Activated CD8-positive, alpha-beta memory T cell treated with anti-CD3 and anti-CD28 coated beads for 36 hours (primary cell): ENCODE measurements at regions not wholly inside any gene's neighbourhood (a gene's known extent, or its start where the extent isn't known, plus 50 kb on each side); places are given as distances from the start of the nearest gene placed in this dataset.

ENCODE experiments used
- CTCF ChIA-PET: fragments of 350-600 bp; sonication (Branson Sonifier 250); formaldehyde crosslinking; loops from one replicate; lab custom pipeline; 2021; ENCODE audit warnings: antibody characterized with exemption; lab: Charles Lee
- POLR2A ChIA-PET: fragments of 350-600 bp; sonication (Branson Sonifier 250); formaldehyde crosslinking; loops from one replicate; lab custom pipeline; 2021; ENCODE audit warnings: antibody characterized with exemption; lab: Charles Lee

DNA sequence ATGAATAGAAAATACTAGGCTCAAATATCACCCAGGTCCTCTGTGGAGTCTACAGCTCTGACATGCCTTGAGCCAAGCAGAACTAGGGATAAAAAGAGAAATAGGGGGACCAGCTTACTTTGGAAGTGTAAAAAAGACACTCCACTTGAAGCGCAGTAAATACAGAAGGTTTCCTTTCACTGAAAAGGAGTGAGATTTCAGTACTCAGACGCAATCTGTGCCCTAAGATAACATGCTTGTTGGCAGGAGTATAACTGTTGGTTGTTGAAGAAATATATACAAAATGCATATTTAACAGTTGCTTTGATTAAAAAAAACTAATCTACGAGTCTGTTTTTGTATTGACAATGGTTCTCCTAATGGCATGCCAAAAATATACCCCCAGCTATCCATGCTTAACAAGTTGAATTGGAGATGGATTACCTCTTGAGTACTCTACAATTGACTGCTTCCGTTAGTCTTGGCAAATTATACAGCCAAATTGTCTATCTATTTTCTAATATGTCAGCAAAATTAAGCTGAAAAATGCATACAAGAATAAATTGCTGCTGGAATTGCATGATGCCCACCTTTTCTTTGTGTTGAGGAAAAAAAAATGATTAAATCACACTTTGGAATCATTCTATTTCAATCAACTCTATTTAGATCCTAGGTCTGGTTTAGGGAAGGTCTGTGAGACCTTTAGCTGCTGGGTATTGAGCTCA is 91.6 kb downstream of the FAT3 start:
- POLR2A ChIA-PET: no interaction called here
- CTCF ChIA-PET: no interaction called here

DNA sequence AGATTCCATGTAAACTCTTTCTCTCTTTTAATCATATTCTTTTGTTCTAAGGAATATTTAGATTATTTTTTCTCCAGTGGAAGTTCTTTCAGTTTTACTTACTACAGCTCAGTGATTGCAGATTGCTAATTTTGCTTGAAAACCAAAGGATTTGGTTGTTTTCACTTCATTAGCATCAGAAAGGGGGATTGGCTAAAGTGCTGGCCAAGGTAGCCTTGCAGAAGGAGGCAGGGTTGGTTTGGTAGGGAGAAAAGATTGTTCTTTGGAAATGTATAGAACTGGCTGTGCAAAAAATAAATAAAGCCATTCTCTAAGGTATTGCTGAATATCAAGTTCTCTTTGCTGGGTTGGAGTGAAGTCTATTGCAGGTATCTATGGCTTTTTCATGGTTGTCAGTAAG is 92.6 kb downstream of the FAT3 start:
- CTCF ChIA-PET: no interaction called here
- POLR2A ChIA-PET: no interaction called here

- ChIA-PET POLR2A (no interaction called here), CTCF (no interaction called here)
These were observed 93.1 kb downstream of the FAT3 start for GRCh38 chr11:92317721-92318120.

- CTCF ChIA-PET: no interaction called here
- POLR2A ChIA-PET: interaction anchor here (0.6 kb wide), 1 partner anchor 699 kb away, joined by 3 read pairs; no protein-coding TSS in a partner anchor
These were observed 97.6 kb downstream of the FAT3 start for GRCh38 chr11:92322225-92322624.

GRCh38 chr11:92324890-92325289 is 100.3 kb downstream of the FAT3 start:
- POLR2A ChIA-PET: no interaction called here
- CTCF ChIA-PET: no interaction called here

- CTCF ChIA-PET: no interaction called here
- POLR2A ChIA-PET: no interaction called here
These were observed 100.8 kb downstream of the FAT3 start for GRCh38 chr11:92325416-92325815.

GRCh38 chr11:92329137-92329536 is 104.5 kb downstream of the FAT3 start:
- POLR2A ChIA-PET: no interaction called here
- CTCF ChIA-PET: no interaction called here

GRCh38 chr11:92329646-92330045 is 105.0 kb downstream of the FAT3 start:
- CTCF ChIA-PET: no interaction called here
- POLR2A ChIA-PET: no interaction called here

GRCh38 chr11:92330114-92330513 is 105.5 kb downstream of the FAT3 start:
- ChIA-PET POLR2A (no interaction called here), CTCF (no interaction called here)

- CTCF ChIA-PET: no interaction called here
- POLR2A ChIA-PET: no interaction called here
These were observed 108.4 kb downstream of the FAT3 start for GRCh38 chr11:92332986-92333385.

GRCh38 chr11:92340839-92341238 is 116.2 kb downstream of the FAT3 start:
- CTCF ChIA-PET: no interaction called here
- POLR2A ChIA-PET: no interaction called here

DNA sequence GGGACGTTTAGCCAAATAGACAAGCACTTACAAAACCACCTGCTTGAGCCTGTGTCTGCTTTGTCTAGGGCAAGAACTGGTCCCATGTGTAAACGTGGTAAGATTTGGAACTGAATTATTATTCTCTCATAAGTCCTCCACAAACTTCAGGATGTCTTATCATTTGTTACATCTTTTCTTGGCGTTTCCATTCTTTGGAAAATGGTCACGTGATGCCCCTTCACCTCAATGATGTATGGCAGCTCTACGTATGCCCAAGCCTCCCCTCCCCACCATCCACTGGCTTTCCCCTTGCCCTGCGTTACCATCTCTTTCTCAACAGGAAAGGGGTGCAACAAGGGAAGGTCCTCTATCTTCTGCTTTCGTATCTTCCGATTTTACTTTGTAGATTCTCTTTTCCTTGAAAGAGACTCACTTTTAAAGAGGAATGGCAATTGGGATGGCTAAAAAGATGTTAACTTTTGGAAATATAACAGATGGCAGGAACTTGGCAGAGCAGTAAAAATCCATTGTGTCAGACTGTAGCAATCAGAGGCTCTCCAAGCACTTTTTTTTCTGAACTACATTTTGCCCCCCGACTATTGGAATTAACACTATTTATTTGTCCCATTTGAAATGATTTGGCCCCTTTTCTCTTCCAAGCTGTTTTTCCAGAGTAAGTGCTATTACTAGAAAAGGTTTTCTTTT is 117.6 kb downstream of the FAT3 start:
- ChIA-PET CTCF (no interaction called here), POLR2A (no interaction called here)

GRCh38 chr11:92342886-92343285 is 118.3 kb downstream of the FAT3 start:
- CTCF ChIA-PET: no interaction called here
- POLR2A ChIA-PET: no interaction called here

DNA sequence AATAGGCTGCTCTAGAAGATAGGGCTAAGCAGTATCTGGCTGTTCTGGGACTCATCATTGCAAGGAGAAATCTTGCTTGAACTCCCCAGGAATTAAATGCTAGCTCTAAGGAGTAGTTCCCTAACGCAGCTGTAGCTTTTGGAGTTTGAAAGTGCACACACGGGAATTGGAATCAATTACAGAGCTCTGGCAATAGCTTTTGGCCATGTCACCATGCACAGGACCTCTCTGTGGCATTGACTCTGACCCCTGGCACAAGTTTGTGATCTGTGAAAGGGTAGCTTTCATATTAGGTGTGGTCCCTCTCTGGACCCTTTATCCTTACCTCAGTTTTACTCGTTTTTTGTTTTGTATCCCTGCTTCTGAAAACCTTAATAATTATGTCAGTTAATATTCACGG is 121.6 kb downstream of the FAT3 start:
- ChIA-PET POLR2A (no interaction called here), CTCF (no interaction called here)

- CTCF ChIA-PET: no interaction called here
- POLR2A ChIA-PET: no interaction called here
These were observed 122.8 kb downstream of the FAT3 start for GRCh38 chr11:92347454-92347853.

DNA sequence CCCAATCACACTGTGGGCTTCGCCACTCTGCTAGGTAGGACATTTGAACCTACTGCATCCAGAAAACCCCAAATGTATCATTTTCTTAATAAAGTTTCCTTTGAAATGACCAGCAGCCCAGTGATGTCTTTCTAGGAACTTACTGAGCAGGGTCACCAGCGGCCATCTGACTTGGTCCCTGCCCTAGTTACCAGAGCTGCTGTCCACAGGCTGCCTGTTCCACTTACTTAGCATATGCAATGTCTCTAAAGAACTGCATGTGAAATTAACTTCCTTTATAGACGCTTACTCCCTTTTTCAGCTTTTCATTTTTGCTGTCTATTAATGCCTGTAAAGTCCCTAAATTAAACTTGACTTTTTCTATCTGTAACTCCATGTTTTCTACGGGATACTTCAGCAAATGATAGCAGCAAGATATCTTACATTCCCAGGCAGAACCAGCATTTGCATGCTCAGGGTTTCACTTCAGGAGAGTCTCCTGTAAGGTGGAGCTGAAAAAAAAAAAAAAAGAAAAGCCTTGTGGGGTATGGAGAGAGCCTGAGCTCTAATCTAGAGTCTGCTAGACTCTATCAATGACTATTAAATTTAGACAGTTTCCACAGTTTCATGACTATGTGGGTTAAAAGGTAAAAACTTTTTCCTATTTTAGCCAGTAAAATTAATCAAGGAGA is 125.0 kb downstream of the FAT3 start:
- CTCF ChIA-PET: no interaction called here
- POLR2A ChIA-PET: no interaction called here

DNA sequence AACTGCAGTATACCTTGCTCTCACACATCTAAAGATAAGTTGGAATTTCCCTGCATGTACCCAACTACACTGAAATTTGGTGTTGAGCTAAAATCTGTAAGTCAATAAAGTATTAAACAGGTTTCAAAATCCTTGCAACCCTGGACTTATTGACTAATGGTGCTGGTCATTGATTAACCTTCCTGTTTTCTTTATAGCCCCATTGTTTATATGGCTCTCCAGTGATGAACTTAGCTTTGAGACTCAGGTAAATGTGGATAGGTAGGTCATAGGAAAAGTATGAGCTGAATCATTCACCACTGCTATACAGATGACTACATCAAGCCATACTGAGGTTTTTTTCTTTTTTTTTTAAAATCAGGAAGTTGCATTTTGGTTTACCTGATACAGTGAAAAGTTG is 132.7 kb downstream of the FAT3 start:
- POLR2A ChIA-PET: no interaction called here
- CTCF ChIA-PET: no interaction called here

- POLR2A ChIA-PET: no interaction called here
- CTCF ChIA-PET: no interaction called here
These were observed 133.2 kb downstream of the FAT3 start for GRCh38 chr11:92357841-92358240.

GRCh38 chr11:92361551-92361950 is 136.9 kb downstream of the FAT3 start:
- ChIA-PET CTCF (no interaction called here), POLR2A (no interaction called here)

DNA sequence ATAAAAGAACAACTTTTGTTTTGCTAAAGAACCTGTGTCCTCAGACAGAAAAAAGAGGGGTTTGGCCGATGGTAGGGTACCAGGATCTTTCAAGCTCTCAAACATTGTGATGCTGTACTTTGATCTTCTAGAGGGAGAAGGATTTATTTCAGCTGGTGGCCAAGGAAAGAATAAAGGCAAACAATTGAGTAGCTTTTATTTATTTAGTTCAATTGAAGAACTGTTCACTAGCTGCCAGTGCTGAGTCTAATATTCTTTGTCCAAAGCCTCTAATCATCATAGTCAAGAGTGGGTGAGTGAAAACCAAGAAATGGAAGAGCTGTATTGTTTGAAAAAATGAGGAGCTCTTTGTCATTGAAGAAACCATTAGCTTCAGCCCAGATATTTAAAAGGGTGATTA is 138.4 kb downstream of the FAT3 start:
- CTCF ChIA-PET: no interaction called here
- POLR2A ChIA-PET: no interaction called here

- CTCF ChIA-PET: no interaction called here
- POLR2A ChIA-PET: no interaction called here
These were observed 139.6 kb downstream of the FAT3 start for GRCh38 chr11:92364177-92364576.
